MM.1S (cell line): ENCODE measurements at regions not wholly inside any gene's neighbourhood (a gene's known extent, or its start where the extent isn't known, plus 50 kb on each side); places are given as distances from the start of the nearest gene placed in this dataset.

ENCODE experiments used
- CTCF ChIP-seq: fragments of 300-600 bp; sonication (generic); IDR thresholded peaks from 2 replicates; pipeline ENCODE4 v1.5.1; 2016; ENCODE audit warnings: antibody characterized with exemption, low read length, mixed read lengths
- EZH2 ChIP-seq: fragments of 300-600 bp; sonication (generic); optimal IDR thresholded peaks from 2 replicates; pipeline ENCODE3; 2017; ENCODE audit warnings: low read depth, mild to moderate bottlenecking, antibody characterized with exemption, low read length, mixed read lengths
- EZH2phosphoT487 ChIP-seq: fragments of 300-600 bp; sonication (generic); IDR thresholded peaks from 2 replicates; pipeline ENCODE4 v1.6.1; 2018; ENCODE audit warnings: antibody characterized with exemption, low read length

- TF ChIP-seq CTCF (no peak), EZH2 (no peak), EZH2phosphoT487 (no peak)
These were observed 189.8 kb downstream of the INSIG2 start for GRCh38 chr2:118278046-118278445.
